SK-N-SH (cell line): ENCODE measurements at regions not wholly inside any gene's neighbourhood (a gene's known extent, or its start where the extent isn't known, plus 50 kb on each side); places are given as distances from the start of the nearest gene placed in this dataset.

ENCODE experiments used
- CTCF ChIA-PET: fragments of 300-600, 350-600 bp; formaldehyde crosslinking; extraction: SDS; loops from one replicate; lab custom pipeline; 2021; lab: Yijun Ruan, JAX
- POLR2A ChIA-PET: fragments of 350-600 bp; sonication (Branson Sonifier 250); formaldehyde crosslinking; extraction: SDS; loops from one replicate; lab custom pipeline; 2020; ENCODE audit warnings: antibody characterized with exemption, inconsistent platforms; lab: Yijun Ruan, JAX
- DNase-seq: peaks from one replicate; pipeline ENCODE4 v3.0.0; 2012
- H2AFZ ChIP-seq: fragments of 200-600 bp; sonication (generic); 2 replicates; pipeline ENCODE4 v1.8.1; 2016; ENCODE audit warnings: antibody characterized with exemption, mild to moderate bottlenecking, low read depth
- H3F3A ChIP-seq: fragments of 200-600 bp; sonication (generic); replicated peaks from 2 replicates; pipeline ENCODE3; 2016; ENCODE audit warnings: antibody characterized with exemption, mild to moderate bottlenecking; ENCODE audit not compliant: insufficient read depth
- H3K27ac ChIP-seq, 2 experiments: fragments of 200-500 bp in 1 of 2; fragments of 200-600 bp in 1 of 2; sonication (Bioruptor generic) in 1 of 2; sonication (generic), shearing (Covaris generic) in 1 of 2; 2 replicates each; pipeline versions ENCODE4 v1.5.1 to v1.6.1; 2014 to 2016; ENCODE audit warnings: low read depth in 2 of 2, inconsistent platforms in 1 of 2, low read length in 1 of 2, mild to moderate bottlenecking in 1 of 2, mixed read lengths in 1 of 2
- H3K27me3 ChIP-seq: fragments of 200-600 bp; sonication (generic), shearing (Covaris generic); 2 replicates; pipeline ENCODE4 v1.6.1; 2016; ENCODE audit warnings: mixed run types; ENCODE audit not compliant: insufficient read depth
- H3K36me3 ChIP-seq, 2 experiments: fragments of 200-500 bp in 1 of 2; fragments of 200-600 bp in 1 of 2; sonication (Bioruptor generic) in 1 of 2; sonication (generic) in 1 of 2; replicated peaks in 1 of 2; 2 replicates each; pipeline versions ENCODE3 to v1.5.1; 2014 to 2016; ENCODE audit warnings: low read length in 1 of 2, mild to moderate bottlenecking in 1 of 2; ENCODE audit not compliant: insufficient read depth in 2 of 2, control insufficient read depth in 1 of 2
- H3K4me1 ChIP-seq, 2 experiments: fragments of 200-500 bp in 1 of 2; fragments of 200-600 bp in 1 of 2; sonication (Bioruptor generic) in 1 of 2; sonication (generic), shearing (Covaris generic) in 1 of 2; 2 replicates each; pipeline versions ENCODE4 v1.5.1 to v1.6.1; 2014 to 2016; ENCODE audit warnings: low read depth in 1 of 2, low read length in 1 of 2, mixed run types in 1 of 2; ENCODE audit not compliant: insufficient read depth in 2 of 2, control insufficient read depth in 1 of 2
- H3K4me2 ChIP-seq: fragments of 200-600 bp; sonication (generic), shearing (Covaris generic); 2 replicates; pipeline ENCODE4 v1.6.1; 2017; ENCODE audit warnings: mixed run types
- H3K4me3 ChIP-seq, 2 experiments: fragments of 200-500 bp in 1 of 2; fragments of 200-600 bp in 1 of 2; sonication (Bioruptor generic) in 1 of 2; sonication (generic), shearing (Covaris generic) in 1 of 2; 2 replicates each; pipeline versions ENCODE4 v1.5.1 to v1.8.1; 2014 to 2016; ENCODE audit warnings: low read depth in 2 of 2, inconsistent platforms in 1 of 2, low read length in 1 of 2, mild to moderate bottlenecking in 1 of 2, mixed read lengths in 1 of 2, moderate library complexity in 1 of 2
- H3K79me2 ChIP-seq: fragments of 200-600 bp; sonication (generic); 2 replicates; pipeline ENCODE4 v1.8.1; 2017; ENCODE audit warnings: mild to moderate bottlenecking; ENCODE audit not compliant: insufficient read depth
- H3K9ac ChIP-seq: fragments of 200-600 bp; sonication (generic); 2 replicates; pipeline ENCODE4 v1.6.1; 2017; ENCODE audit warnings: mixed run types
- H3K9me2 ChIP-seq: fragments of 200-600 bp; sonication (generic); 2 replicates; pipeline ENCODE4 v1.6.1; 2017; ENCODE audit warnings: mixed run types
- H3K9me3 ChIP-seq: fragments of 200-600 bp; sonication (generic); 2 replicates; pipeline ENCODE4 v1.6.1; 2017; ENCODE audit warnings: mixed run types, mild to moderate bottlenecking, moderate library complexity
- H4K20me1 ChIP-seq: fragments of 200-600 bp; sonication (generic); 2 replicates; pipeline ENCODE4 v1.6.1; 2017; ENCODE audit warnings: mild to moderate bottlenecking, mixed run types; ENCODE audit not compliant: insufficient read depth
- CHD2 ChIP-seq: fragments of 150-350 bp; IDR thresholded peaks from 2 replicates; pipeline ENCODE4 v1.6.1; 2018; ENCODE audit warnings: low read length; ENCODE audit not compliant: partially characterized antibody
- CTCF ChIP-seq: fragments of 200-600 bp; sonication (generic); IDR thresholded peaks from 2 replicates; pipeline ENCODE4 v1.6.1; 2017; ENCODE audit warnings: antibody characterized with exemption, mild to moderate bottlenecking, moderate library complexity
- EZH2phosphoT487 ChIP-seq: fragments of 200-600 bp; sonication (generic); IDR thresholded peaks from 2 replicates; pipeline ENCODE4 v1.6.1; 2017; ENCODE audit warnings: low read depth, mixed run types, mild to moderate bottlenecking, antibody characterized with exemption, moderate library complexity, borderline replicate concordance
- FOXJ3 ChIP-seq: sonication (generic); formaldehyde crosslinking; IDR thresholded peaks from 2 replicates; pipeline ENCODE4 v1.5.1; 2020; ENCODE audit warnings: mild to moderate bottlenecking, missing genetic modification reagents
- GATA2 ChIP-seq: sonication (generic); formaldehyde crosslinking; IDR thresholded peaks from 2 replicates; pipeline ENCODE4 v1.5.0; 2020; ENCODE audit warnings: mild to moderate bottlenecking, missing genetic modification reagents
- MEF2A ChIP-seq: IDR thresholded peaks from 2 replicates; pipeline ENCODE4 v1.4.0; 2012; ENCODE audit warnings: low read depth, borderline replicate concordance
- MXI1 ChIP-seq: IDR thresholded peaks from 2 replicates; pipeline ENCODE4 v1.6.1; 2012; ENCODE audit warnings: mild to moderate bottlenecking, low read depth, low read length, improper control_type of control experiment
- NFIC ChIP-seq: IDR thresholded peaks from 2 replicates; pipeline ENCODE4 v1.4.0; 2012; ENCODE audit warnings: borderline replicate concordance
- POLR2AphosphoS5 ChIP-seq: IDR thresholded peaks from 2 replicates; pipeline ENCODE4 v1.6.1; 2012; ENCODE audit warnings: low read depth, low read length
- RCOR1 ChIP-seq: fragments of 150-350 bp; IDR thresholded peaks from 2 replicates; pipeline ENCODE4 v1.6.1; 2017; ENCODE audit warnings: antibody characterized with exemption, low read length
- SMC3 ChIP-seq: IDR thresholded peaks from 2 replicates; pipeline ENCODE4 v1.6.1; 2012; ENCODE audit warnings: low read depth, low read length, improper control_type of control experiment
- TEAD4 ChIP-seq: IDR thresholded peaks from 2 replicates; pipeline ENCODE4 v1.4.0; 2012; ENCODE audit warnings: mild to moderate bottlenecking, borderline replicate concordance; ENCODE audit not compliant: insufficient read depth
- WGBS: methylation state at CpG from one replicate; pipeline ENCODE4 v1.1.6; 2017; ENCODE audit warnings: low lambda C conversion rate; 5-methylcytosine and 5-hydroxymethylcytosine counted together

GRCh38 chr4:104901961-104902605, 244.6 kb upstream of the TET2 start:
- no peak overlapping the region for H3K27ac ChIP-seq
- no peaks in the 10 kb centered on the region; the same call in 1 of the 2 replicates for H3K27me3 ChIP-seq
- peaks cover 0 to 3% of the 10 kb centered on the region in 2 experiments; a peak in 1 of 4 replicates for H3K4me1 ChIP-seq
- no peak overlapping the region for H3K4me3 ChIP-seq
- 23% methylated on average over 4 of the region's 4 CpGs for WGBS
- no peak overlapping the region for H2AFZ ChIP-seq
- H3K79me2 ChIP-seq = no peaks in the 10 kb centered on the region
- H3K36me3 ChIP-seq = no peaks in the 10 kb centered on the region
- no peaks in the 10 kb centered on the region for H4K20me1 ChIP-seq
- no peak overlapping the region for H3K4me2 ChIP-seq
- TF ChIP-seq CTCF (no peak), MXI1 (no peak), EZH2phosphoT487 (no peak), TEAD4 (no peak), FOXJ3 (CRISPR knock-in tag) (no peak)
- no peaks in the 10 kb centered on the region for H3K9me2 ChIP-seq
- POLR2A ChIA-PET = no interaction called here
- no peak overlapping the region for H3K9ac ChIP-seq
- CTCF ChIA-PET = no interaction called here
- H3F3A ChIP-seq = no peaks in the 10 kb centered on the region
- no peaks in the 10 kb centered on the region for H3K9me3 ChIP-seq
- DNase-seq = no peak

GRCh38 chr4:104905065-104905464, 241.6 kb upstream of the TET2 start:
- Histone ChIP-seq H3K4me2 (no peak overlapping the region), H3K9ac (no peak overlapping the region), H2AFZ (no peak overlapping the region), H3K27ac (no peak overlapping the region), H3K4me3 (no peak overlapping the region), H3F3A (no peaks in the 10 kb centered on the region), H3K4me1 (peaks cover 0 to 3% of the 10 kb centered on the region in 2 experiments; a peak in 1 of 4 replicates), H3K79me2 (no peaks in the 10 kb centered on the region), H3K9me3 (no peaks in the 10 kb centered on the region), H3K9me2 (no peaks in the 10 kb centered on the region), H4K20me1 (no peaks in the 10 kb centered on the region), H3K36me3 (no peaks in the 10 kb centered on the region), H3K27me3 (no peaks in the 10 kb centered on the region; the same call in 1 of the 2 replicates)
- TF ChIP-seq NFIC = no peak
- TF ChIP-seq POLR2AphosphoS5 = no peak
- no peak for TF ChIP-seq CHD2
- TF ChIP-seq SMC3 = no peak
- TF ChIP-seq GATA2 (CRISPR knock-in tag) = no peak
- no peak for TF ChIP-seq RCOR1
- no peak for TF ChIP-seq MEF2A
- CTCF ChIA-PET = interaction anchor here (1.5 kb wide), 1 partner anchor 10 kb away, joined by 4 read pairs; no protein-coding TSS in a partner anchor
- POLR2A ChIA-PET = no interaction called here
- 66% methylated on average over 2 of the region's 2 CpGs for WGBS
- DNase-seq = no peak
